ENCODE measurements at regions not wholly inside any gene's neighbourhood (a gene's known extent, or its start where the extent isn't known, plus 50 kb on each side); places are given as distances from the start of the nearest gene placed in this dataset.

DNA sequence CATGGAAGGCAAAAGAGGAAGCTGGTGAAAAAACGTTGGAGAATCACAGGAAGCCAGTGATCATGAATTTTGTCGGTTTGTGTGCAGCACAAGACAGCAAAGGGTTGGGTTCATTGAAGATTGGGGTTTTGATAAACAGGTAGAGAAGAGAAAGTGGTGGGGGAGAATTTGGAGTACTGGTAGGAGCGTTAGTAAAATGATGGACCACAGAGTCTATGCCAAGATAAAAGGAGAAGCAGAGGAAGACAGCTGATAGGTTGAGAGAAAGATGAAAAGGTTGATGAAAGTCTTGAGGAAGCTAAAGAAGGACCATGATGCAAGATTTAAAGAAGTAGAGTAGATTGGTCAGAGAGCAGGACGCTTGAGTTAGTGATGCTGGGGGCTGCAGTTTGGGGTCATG lies 156.8 kb upstream of the POU3F1 start:
- H3K9me3 ChIP-seq (ENCODE audit: control insufficient read depth in 4 of 4, low read length in 3 of 4): peaks cover 0 to 7% (median 0%) of the 10 kb centered on the region in 4 donors
- H3K9ac ChIP-seq (ENCODE audit: low read depth in 1 of 2, low read length in 2 of 2): no peak overlapping the region
- H3K36me3 ChIP-seq (ENCODE audit: control insufficient read depth in 4 of 4, insufficient read depth in 3 of 4, low read depth in 1 of 4, low read length in 3 of 4): no peaks in the 10 kb centered on the region
- WGBS: 53% methylated on average over 4 of the region's 4 CpGs
- TF ChIP-seq NR2F2 (IDR thresholded peaks at IDR 0.05) (no peak), FOXA1 (IDR thresholded peaks at IDR 0.05) (no peak), SP1 (IDR thresholded peaks at IDR 0.05) (no peak), HNF4A (conservative IDR thresholded peaks at IDR 0.05) (no peak), YY1 (IDR thresholded peaks at IDR 0.05) (no peak), FOXA2 (IDR thresholded peaks at IDR 0.05) (no peak), TAF1 (conservative IDR thresholded peaks at IDR 0.05) (no peak), GABPA (IDR thresholded peaks at IDR 0.05 in 1 of 2, conservative IDR thresholded peaks at IDR 0.05 in 1 of 2) (no peak), HNF4G (IDR thresholded peaks at IDR 0.05) (no peak)
- TF ChIP-seq, protein P1, sequence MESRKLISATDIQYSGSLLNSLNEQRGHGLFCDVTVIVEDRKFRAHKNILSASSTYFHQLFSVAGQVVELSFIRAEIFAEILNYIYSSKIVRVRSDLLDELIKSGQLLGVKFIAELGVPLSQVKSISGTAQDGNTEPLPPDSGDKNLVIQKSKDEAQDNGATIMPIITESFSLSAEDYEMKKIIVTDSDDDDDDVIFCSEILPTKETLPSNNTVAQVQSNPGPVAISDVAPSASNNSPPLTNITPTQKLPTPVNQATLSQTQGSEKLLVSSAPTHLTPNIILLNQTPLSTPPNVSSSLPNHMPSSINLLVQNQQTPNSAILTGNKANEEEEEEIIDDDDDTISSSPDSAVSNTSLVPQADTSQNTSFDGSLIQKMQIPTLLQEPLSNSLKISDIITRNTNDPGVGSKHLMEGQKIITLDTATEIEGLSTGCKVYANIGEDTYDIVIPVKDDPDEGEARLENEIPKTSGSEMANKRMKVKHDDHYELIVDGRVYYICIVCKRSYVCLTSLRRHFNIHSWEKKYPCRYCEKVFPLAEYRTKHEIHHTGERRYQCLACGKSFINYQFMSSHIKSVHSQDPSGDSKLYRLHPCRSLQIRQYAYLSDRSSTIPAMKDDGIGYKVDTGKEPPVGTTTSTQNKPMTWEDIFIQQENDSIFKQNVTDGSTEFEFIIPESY (IDR thresholded peaks at IDR 0.05): no peak
- TF ChIP-seq, protein P2, sequence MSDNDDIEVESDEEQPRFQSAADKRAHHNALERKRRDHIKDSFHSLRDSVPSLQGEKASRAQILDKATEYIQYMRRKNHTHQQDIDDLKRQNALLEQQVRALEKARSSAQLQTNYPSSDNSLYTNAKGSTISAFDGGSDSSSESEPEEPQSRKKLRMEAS (IDR thresholded peaks at IDR 0.05): no peak
- TF ChIP-seq, protein P3, sequence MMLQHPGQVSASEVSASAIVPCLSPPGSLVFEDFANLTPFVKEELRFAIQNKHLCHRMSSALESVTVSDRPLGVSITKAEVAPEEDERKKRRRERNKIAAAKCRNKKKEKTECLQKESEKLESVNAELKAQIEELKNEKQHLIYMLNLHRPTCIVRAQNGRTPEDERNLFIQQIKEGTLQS (IDR thresholded peaks at IDR 0.05): no peak
- no peaks in the 10 kb centered on the region for H3K4me1 ChIP-seq (ENCODE audit: control insufficient read depth in 4 of 4, insufficient read depth in 4 of 4, low read length in 3 of 4)
- no peaks in the 10 kb centered on the region for H3K27me3 ChIP-seq (ENCODE audit: control insufficient read depth in 4 of 4, insufficient read depth in 4 of 4, low read length in 3 of 4)
- H3K27ac ChIP-seq (ENCODE audit: low read depth in 1 of 2, low read length in 2 of 2): no peak overlapping the region
- H3K4me3 ChIP-seq (ENCODE audit: low read depth in 1 of 3, low read length in 3 of 3): no peak overlapping the region
- DNase-seq (ENCODE audit: low spot score): no peak

DNA sequence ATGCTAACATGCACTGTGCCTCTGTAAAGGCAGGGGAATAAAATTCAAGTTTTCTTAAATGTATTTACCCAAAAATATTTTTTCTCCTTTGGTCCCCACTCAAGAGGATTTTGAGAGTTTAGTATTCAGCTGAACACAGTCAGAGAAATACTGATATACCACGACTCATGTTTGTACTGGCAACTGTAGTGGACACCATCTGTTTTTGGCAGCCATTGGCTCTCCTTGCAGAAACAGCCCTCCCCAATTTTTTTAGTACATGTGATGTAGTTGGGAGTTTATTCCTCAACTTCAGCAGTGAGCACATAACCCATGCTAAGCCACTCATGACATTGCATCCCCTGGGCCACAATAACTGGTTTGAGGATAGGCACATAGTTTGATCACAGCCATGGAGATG lies 154.8 kb upstream of the POU3F1 start:
- no peak overlapping the region for H3K4me3 ChIP-seq (ENCODE audit: low read depth in 1 of 3, low read length in 3 of 3)
- H3K4me1 ChIP-seq (ENCODE audit: control insufficient read depth in 4 of 4, insufficient read depth in 4 of 4, low read length in 3 of 4): no peaks in the 10 kb centered on the region
- peaks cover 0 to 7% (median 0%) of the 10 kb centered on the region in 4 donors for H3K9me3 ChIP-seq (ENCODE audit: control insufficient read depth in 4 of 4, low read length in 3 of 4)
- H3K36me3 ChIP-seq (ENCODE audit: control insufficient read depth in 4 of 4, insufficient read depth in 3 of 4, low read depth in 1 of 4, low read length in 3 of 4): no peaks in the 10 kb centered on the region
- no peak for DNase-seq (ENCODE audit: low spot score)
- H3K9ac ChIP-seq (ENCODE audit: low read depth in 1 of 2, low read length in 2 of 2): no peak overlapping the region
- H3K27me3 ChIP-seq (ENCODE audit: control insufficient read depth in 4 of 4, insufficient read depth in 4 of 4, low read length in 3 of 4): no peaks in the 10 kb centered on the region
- no peak overlapping the region for H3K27ac ChIP-seq (ENCODE audit: low read depth in 1 of 2, low read length in 2 of 2)
- TF ChIP-seq TAF1 (conservative IDR thresholded peaks at IDR 0.05) (no peak), HNF4A (conservative IDR thresholded peaks at IDR 0.05) (no peak), RXRA (IDR thresholded peaks at IDR 0.05) (no peak), HNF4G (IDR thresholded peaks at IDR 0.05) (no peak), JUND (IDR thresholded peaks at IDR 0.05) (no peak), SP1 (IDR thresholded peaks at IDR 0.05) (no peak), NR2F2 (IDR thresholded peaks at IDR 0.05) (no peak)
- TF ChIP-seq, protein P1 (IDR thresholded peaks at IDR 0.05): no peak
- TF ChIP-seq, protein P4, sequence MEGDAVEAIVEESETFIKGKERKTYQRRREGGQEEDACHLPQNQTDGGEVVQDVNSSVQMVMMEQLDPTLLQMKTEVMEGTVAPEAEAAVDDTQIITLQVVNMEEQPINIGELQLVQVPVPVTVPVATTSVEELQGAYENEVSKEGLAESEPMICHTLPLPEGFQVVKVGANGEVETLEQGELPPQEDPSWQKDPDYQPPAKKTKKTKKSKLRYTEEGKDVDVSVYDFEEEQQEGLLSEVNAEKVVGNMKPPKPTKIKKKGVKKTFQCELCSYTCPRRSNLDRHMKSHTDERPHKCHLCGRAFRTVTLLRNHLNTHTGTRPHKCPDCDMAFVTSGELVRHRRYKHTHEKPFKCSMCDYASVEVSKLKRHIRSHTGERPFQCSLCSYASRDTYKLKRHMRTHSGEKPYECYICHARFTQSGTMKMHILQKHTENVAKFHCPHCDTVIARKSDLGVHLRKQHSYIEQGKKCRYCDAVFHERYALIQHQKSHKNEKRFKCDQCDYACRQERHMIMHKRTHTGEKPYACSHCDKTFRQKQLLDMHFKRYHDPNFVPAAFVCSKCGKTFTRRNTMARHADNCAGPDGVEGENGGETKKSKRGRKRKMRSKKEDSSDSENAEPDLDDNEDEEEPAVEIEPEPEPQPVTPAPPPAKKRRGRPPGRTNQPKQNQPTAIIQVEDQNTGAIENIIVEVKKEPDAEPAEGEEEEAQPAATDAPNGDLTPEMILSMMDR (IDR thresholded peaks at IDR 0.05; ENCODE audit: low read depth, low read length, missing input control): no peak
- TF ChIP-seq, protein P2 (IDR thresholded peaks at IDR 0.05): no peak
- TF ChIP-seq, protein P5, sequence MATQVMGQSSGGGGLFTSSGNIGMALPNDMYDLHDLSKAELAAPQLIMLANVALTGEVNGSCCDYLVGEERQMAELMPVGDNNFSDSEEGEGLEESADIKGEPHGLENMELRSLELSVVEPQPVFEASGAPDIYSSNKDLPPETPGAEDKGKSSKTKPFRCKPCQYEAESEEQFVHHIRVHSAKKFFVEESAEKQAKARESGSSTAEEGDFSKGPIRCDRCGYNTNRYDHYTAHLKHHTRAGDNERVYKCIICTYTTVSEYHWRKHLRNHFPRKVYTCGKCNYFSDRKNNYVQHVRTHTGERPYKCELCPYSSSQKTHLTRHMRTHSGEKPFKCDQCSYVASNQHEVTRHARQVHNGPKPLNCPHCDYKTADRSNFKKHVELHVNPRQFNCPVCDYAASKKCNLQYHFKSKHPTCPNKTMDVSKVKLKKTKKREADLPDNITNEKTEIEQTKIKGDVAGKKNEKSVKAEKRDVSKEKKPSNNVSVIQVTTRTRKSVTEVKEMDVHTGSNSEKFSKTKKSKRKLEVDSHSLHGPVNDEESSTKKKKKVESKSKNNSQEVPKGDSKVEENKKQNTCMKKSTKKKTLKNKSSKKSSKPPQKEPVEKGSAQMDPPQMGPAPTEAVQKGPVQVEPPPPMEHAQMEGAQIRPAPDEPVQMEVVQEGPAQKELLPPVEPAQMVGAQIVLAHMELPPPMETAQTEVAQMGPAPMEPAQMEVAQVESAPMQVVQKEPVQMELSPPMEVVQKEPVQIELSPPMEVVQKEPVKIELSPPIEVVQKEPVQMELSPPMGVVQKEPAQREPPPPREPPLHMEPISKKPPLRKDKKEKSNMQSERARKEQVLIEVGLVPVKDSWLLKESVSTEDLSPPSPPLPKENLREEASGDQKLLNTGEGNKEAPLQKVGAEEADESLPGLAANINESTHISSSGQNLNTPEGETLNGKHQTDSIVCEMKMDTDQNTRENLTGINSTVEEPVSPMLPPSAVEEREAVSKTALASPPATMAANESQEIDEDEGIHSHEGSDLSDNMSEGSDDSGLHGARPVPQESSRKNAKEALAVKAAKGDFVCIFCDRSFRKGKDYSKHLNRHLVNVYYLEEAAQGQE (IDR thresholded peaks at IDR 0.05): no peak
- 61% methylated on average over 1 of the region's 1 CpG for WGBS

Measured in liver (tissue), 8 donors.